ENCODE measurements at regions not wholly inside any gene's neighbourhood (a gene's known extent, or its start where the extent isn't known, plus 50 kb on each side); places are given as distances from the start of the nearest gene placed in this dataset.

- H3K36me3 ChIP-seq (ENCODE audit: control insufficient read depth, insufficient read depth, low read length): no peaks in the 10 kb centered on the region
- H4K5ac ChIP-seq (ENCODE audit: low read depth, low read length): no peak overlapping the region
- TF ChIP-seq POLR2A (IDR thresholded peaks at IDR 0.05; ENCODE audit: low read depth, low read length) (no peak), NFE2L2 (IDR thresholded peaks at IDR 0.05; ENCODE audit: low read depth, low read length) (no peak), MAFK (IDR thresholded peaks at IDR 0.05; ENCODE audit: low read depth, low read length) (no peak), BHLHE40 (IDR thresholded peaks at IDR 0.05; ENCODE audit: low read depth, low read length) (no peak), USF2 (IDR thresholded peaks at IDR 0.05; ENCODE audit: low read depth, low read length) (no peak), FOS (IDR thresholded peaks at IDR 0.05; ENCODE audit: low read depth, low read length) (no peak), MAZ (IDR thresholded peaks at IDR 0.05; ENCODE audit: borderline replicate concordance, low read depth, low read length) (no peak), MXI1 (IDR thresholded peaks at IDR 0.05; ENCODE audit: borderline replicate concordance, low read depth, low read length) (no peak), RAD21 (IDR thresholded peaks at IDR 0.05; ENCODE audit: low read length) (no peak), RCOR1 (IDR thresholded peaks at IDR 0.05; ENCODE audit: insufficient replicate concordance, low read length) (no peak), CEBPB (IDR thresholded peaks at IDR 0.05; ENCODE audit: low read depth, low read length) (no peak), RFX5 (IDR thresholded peaks at IDR 0.05; ENCODE audit: low read depth, low read length) (no peak), ELK1 (IDR thresholded peaks at IDR 0.05; ENCODE audit: borderline replicate concordance, low read depth, low read length) (no peak), SMC3 (IDR thresholded peaks at IDR 0.05; ENCODE audit: low read depth, low read length) (no peak), CHD1 (IDR thresholded peaks at IDR 0.05; ENCODE audit: low read depth, low read length) (no peak)
- TF ChIP-seq, protein P1, sequence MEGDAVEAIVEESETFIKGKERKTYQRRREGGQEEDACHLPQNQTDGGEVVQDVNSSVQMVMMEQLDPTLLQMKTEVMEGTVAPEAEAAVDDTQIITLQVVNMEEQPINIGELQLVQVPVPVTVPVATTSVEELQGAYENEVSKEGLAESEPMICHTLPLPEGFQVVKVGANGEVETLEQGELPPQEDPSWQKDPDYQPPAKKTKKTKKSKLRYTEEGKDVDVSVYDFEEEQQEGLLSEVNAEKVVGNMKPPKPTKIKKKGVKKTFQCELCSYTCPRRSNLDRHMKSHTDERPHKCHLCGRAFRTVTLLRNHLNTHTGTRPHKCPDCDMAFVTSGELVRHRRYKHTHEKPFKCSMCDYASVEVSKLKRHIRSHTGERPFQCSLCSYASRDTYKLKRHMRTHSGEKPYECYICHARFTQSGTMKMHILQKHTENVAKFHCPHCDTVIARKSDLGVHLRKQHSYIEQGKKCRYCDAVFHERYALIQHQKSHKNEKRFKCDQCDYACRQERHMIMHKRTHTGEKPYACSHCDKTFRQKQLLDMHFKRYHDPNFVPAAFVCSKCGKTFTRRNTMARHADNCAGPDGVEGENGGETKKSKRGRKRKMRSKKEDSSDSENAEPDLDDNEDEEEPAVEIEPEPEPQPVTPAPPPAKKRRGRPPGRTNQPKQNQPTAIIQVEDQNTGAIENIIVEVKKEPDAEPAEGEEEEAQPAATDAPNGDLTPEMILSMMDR (conservative IDR thresholded peaks at IDR 0.05; ENCODE audit: low read depth, low read length): no peak
- no peak overlapping the region for H2AK5ac ChIP-seq (ENCODE audit: low read depth, low read length)
- no peak overlapping the region for H2AFZ ChIP-seq (replicated peaks; ENCODE audit: low read length, poor library complexity)
- no peak overlapping the region for H2AK9ac ChIP-seq (replicated peaks; ENCODE audit: low read depth, low read length, poor library complexity)
- H3K4me1 ChIP-seq (ENCODE audit: control insufficient read depth, insufficient read depth, low read length): no peaks in the 10 kb centered on the region
- H3K4ac ChIP-seq (ENCODE audit: low read depth, low read length): no peak overlapping the region
- no peak overlapping the region for H4K8ac ChIP-seq (ENCODE audit: low read depth in 2 of 2, low read length in 2 of 2)
- H3K9me1 ChIP-seq (ENCODE audit: insufficient read depth, low read length): no peaks in the 10 kb centered on the region
- DNase-seq (no peak), ATAC-seq (ENCODE audit: low read depth) (no peak)
- H4K20me1 ChIP-seq (ENCODE audit: insufficient read depth, low read length): no peaks in the 10 kb centered on the region
- in situ Hi-C loops (cut with MboI; ENCODE audit: low sequenced_read_pairs): no loop called here
- H3K9me3 ChIP-seq (ENCODE audit: control insufficient read depth, insufficient read depth, low read length): peaks cover 2% of the 10 kb centered on the region; the same call in 1 of the 2 replicates
- H2BK15ac ChIP-seq (ENCODE audit: low read depth, low read length): no peak overlapping the region
- H4K91ac ChIP-seq (ENCODE audit: insufficient read depth, low read depth, low read length): no peak overlapping the region
- dilution Hi-C loops (cut with HindIII; ENCODE audit: low sequenced_read_pairs, unreplicated experiment): no loop called here
- H2BK20ac ChIP-seq (ENCODE audit: low read depth, low read length): no peak overlapping the region
- no peak overlapping the region for H3K23ac ChIP-seq (ENCODE audit: low read depth, low read length)
- intact Hi-C loops (cut with micrococcal nuclease): no loop called here
- no peak overlapping the region for H3K18ac ChIP-seq (ENCODE audit: low read depth, low read length)
- no peak overlapping the region for H3K27ac ChIP-seq (ENCODE audit: insufficient read depth, low read length)
- no CpG with 5 or more reads among the region's 1 CpG for WGBS, 2 experiments (ENCODE audit: extremely low coverage in 2 of 2, insufficient read length in 1 of 2)
- ChIA-PET POLR2A (ENCODE audit: unreplicated experiment) (no interaction called here), CTCF (no interaction called here)
- H3K27me3 ChIP-seq (ENCODE audit: control insufficient read depth, insufficient read depth, low read length): no peaks in the 10 kb centered on the region
- H3K4me3 ChIP-seq (ENCODE audit: insufficient read depth, low read depth, low read length): no peak overlapping the region
- H2BK120ac ChIP-seq (ENCODE audit: low read depth, low read length): no peak overlapping the region
- no peaks in the 10 kb centered on the region for H3K79me1 ChIP-seq (ENCODE audit: low read depth in 1 of 2, low read length in 2 of 2)
- BruUV-seq (replicated peaks): no TSS peak
- no peak overlapping the region for H2BK5ac ChIP-seq (ENCODE audit: low read depth, low read length, poor library complexity, severe bottlenecking)
- no peak overlapping the region for H3K9ac ChIP-seq (ENCODE audit: low read depth, low read length)
- H3K4me2 ChIP-seq (ENCODE audit: low read depth, low read length): no peak overlapping the region
- no peak overlapping the region for H3K14ac ChIP-seq (replicated peaks; ENCODE audit: low read depth, low read length)
- H3K56ac ChIP-seq (ENCODE audit: extremely low read depth, insufficient read depth, low read length): no peak overlapping the region
Measured at GRCh38 chr7:89934101-89934500, 220.2 kb upstream of the STEAP1 start.

All from IMR-90 (cell line).